ENCODE measurements at regions not wholly inside any gene's neighbourhood (a gene's known extent, or its start where the extent isn't known, plus 50 kb on each side); places are given as distances from the start of the nearest gene placed in this dataset.

GRCh38 chr15:100720406-100720967 lies 118.1 kb downstream of the ASB7 start:
- Histone ChIP-seq H3K27ac (ENCODE audit: low read depth) (no peak overlapping the region), H4K20me1 (replicated peaks; ENCODE audit: insufficient read depth) (no peaks in the 10 kb centered on the region), H2AFZ (no peak overlapping the region), H3K36me3 (ENCODE audit: insufficient read depth) (no peaks in the 10 kb centered on the region), H3K27me3 (ENCODE audit: insufficient read depth) (no peaks in the 10 kb centered on the region), H3K4me2 (no peak overlapping the region), H3F3A (replicated peaks; ENCODE audit: low read depth) (no peaks in the 10 kb centered on the region), H3K4me3 (no peak overlapping the region), H3K9me2 (ENCODE audit: insufficient read depth) (0 out of 2 replicates have a peak, but pooled peaks cover 5% of the 10 kb centered on the region), H3K4me1 (ENCODE audit: insufficient read depth) (no peaks in the 10 kb centered on the region), H3K79me2 (replicated peaks; ENCODE audit: insufficient read depth) (no peaks in the 10 kb centered on the region)
- DNase-seq (ENCODE audit: low spot score) (no peak), ATAC-seq (no peak)
- Mint-ChIP-seq H3K36me3 (ENCODE audit: low read depth) (no peaks in the 10 kb centered on the region), H3K4me3 (no peak overlapping the region), H3K4me1 (no peaks in the 10 kb centered on the region; the same call in 2 of the 3 replicates), H3K27me3 (ENCODE audit: insufficient read depth, low read depth, poor library complexity) (peaks cover 7% of the 10 kb centered on the region), H3K9me3 (no peaks in the 10 kb centered on the region; the same call in 1 of the 3 replicates), H3K27ac (no peak overlapping the region)
- TF ChIP-seq EZH2phosphoT487 (IDR thresholded peaks at IDR 0.05; ENCODE audit: unreplicated experiment) = no peak
- TF ChIP-seq JUNB (IDR thresholded peaks at IDR 0.05; ENCODE audit: unreplicated experiment) = no peak
- TF ChIP-seq ZNF462 (CRISPR knock-in tag; IDR thresholded peaks at IDR 0.05) = no peak

DNA sequence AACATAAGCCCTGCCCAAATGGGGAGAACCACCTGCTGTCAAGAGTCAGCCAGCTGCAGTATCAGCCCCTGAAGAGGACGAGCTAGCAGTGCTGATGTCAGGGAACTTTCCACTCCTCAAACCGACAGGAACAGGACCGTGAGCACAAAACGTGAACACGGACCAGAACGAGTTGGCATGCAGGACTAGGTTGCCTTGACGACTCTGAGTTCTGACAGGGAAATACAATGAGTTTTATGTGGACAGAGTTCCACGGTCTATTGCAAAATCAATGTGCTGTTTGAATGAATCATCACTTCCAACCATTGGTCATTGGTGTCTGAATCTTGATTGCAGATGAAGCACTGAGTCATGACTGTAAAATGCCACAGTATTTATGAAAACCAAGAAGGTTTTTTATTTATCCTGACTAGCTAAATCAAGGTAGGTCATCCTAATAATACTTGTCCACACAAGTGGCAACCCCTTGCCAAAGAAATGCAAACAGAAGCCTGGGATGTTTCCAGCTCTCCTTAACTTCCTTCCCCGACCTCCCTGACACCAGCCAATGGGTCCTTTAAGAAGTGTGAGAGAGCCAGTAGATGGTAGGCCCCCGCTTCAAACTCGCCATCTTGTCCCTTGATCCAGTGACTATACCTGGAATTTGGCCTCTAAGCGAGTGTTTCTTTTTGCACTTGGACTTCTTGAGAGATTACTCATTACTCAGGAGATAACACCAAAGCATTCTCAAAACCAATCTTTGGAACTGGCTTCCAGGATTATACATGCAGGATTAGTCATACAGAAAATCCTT lies 119.6 kb downstream of the ASB7 start:
- Mint-ChIP-seq H3K36me3 (ENCODE audit: low read depth) (no peaks in the 10 kb centered on the region), H3K27ac (no peak overlapping the region), H3K4me3 (no peak overlapping the region), H3K4me1 (no peaks in the 10 kb centered on the region; the same call in 2 of the 3 replicates), H3K27me3 (ENCODE audit: insufficient read depth, low read depth, poor library complexity) (peaks cover 7% of the 10 kb centered on the region), H3K9me3 (no peaks in the 10 kb centered on the region; the same call in 1 of the 3 replicates)
- Histone ChIP-seq H3K4me2 (no peak overlapping the region), H3K4me3 (no peak overlapping the region), H3F3A (replicated peaks; ENCODE audit: low read depth) (no peaks in the 10 kb centered on the region), H3K27ac (ENCODE audit: low read depth) (no peak overlapping the region), H2AFZ (no peak overlapping the region), H4K20me1 (replicated peaks; ENCODE audit: insufficient read depth) (no peaks in the 10 kb centered on the region), H3K4me1 (ENCODE audit: insufficient read depth) (no peaks in the 10 kb centered on the region), H3K36me3 (ENCODE audit: insufficient read depth) (no peaks in the 10 kb centered on the region), H3K79me2 (replicated peaks; ENCODE audit: insufficient read depth) (no peaks in the 10 kb centered on the region), H3K27me3 (ENCODE audit: insufficient read depth) (no peaks in the 10 kb centered on the region), H3K9me2 (ENCODE audit: insufficient read depth) (0 out of 2 replicates have a peak, but pooled peaks cover 5% of the 10 kb centered on the region)
- DNase-seq (ENCODE audit: low spot score) (no peak), ATAC-seq (no peak)
- TF ChIP-seq STAT1 (IDR thresholded peaks at IDR 0.05; ENCODE audit: unreplicated experiment) (no peak), ZNF462 (CRISPR knock-in tag; IDR thresholded peaks at IDR 0.05) (no peak)

Data from GM23338 (cell line).